BE2C (cell line): ENCODE measurements at regions not wholly inside any gene's neighbourhood (a gene's known extent, or its start where the extent isn't known, plus 50 kb on each side); places are given as distances from the start of the nearest gene placed in this dataset.

Experiments used
- DNase-seq: peaks from one replicate; pipeline ENCODE4 v3.0.0-alpha.2; 2020
- H3K27me3 ChIP-seq: fragments of 250-450 bp; sonication (Bioruptor Pico); 2 replicates; pipeline ENCODE4 v1.5.1; 2020; ENCODE audit warnings: mild to moderate bottlenecking
- H3K36me3 ChIP-seq: fragments of 250-450 bp; sonication (Bioruptor Pico); 2 replicates; pipeline ENCODE4 v1.5.1; 2020; ENCODE audit warnings: mild to moderate bottlenecking
- H3K4me1 ChIP-seq: fragments of 250-450 bp; sonication (Bioruptor Pico); 2 replicates; pipeline ENCODE4 v1.5.1; 2020
- H3K4me3 ChIP-seq: 2 replicates; pipeline ENCODE4 v1.5.1; 2011; ENCODE audit warnings: low read depth, low read length
- H3K9me3 ChIP-seq: fragments of 250-450 bp; sonication (Bioruptor Pico); 2 replicates; pipeline ENCODE4 v1.5.1; 2020
- CTCF ChIP-seq: IDR thresholded peaks from 2 replicates; pipeline ENCODE4 v1.5.1; 2012; ENCODE audit warnings: mild to moderate bottlenecking, low read depth, low read length

DNA sequence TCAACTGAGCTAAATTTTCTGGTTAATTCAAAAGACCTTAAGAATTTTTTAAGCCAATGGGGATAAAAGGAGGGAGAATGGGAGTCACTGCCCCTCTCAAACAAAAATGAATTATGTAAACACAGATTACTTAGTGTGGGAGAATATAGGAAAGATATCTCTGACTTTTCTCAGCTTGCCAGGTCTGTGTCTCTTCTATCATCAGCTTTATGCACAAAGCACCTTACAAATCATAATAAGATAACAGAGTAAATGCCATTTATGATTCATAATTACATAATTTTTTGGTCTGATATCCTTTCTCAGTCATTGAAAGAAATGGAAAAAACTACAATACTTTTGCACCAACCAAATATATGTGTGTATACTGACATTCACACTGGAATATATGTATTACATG is 604.6 kb upstream of the FAM241A start:
- peaks cover 2% of the 10 kb centered on the region; the same call in 1 of the 2 replicates for H3K4me1 ChIP-seq
- no peak for TF ChIP-seq CTCF
- H3K9me3 ChIP-seq, result no peaks in the 10 kb centered on the region
- H3K27me3 ChIP-seq, result no peaks in the 10 kb centered on the region
- DNase-seq, result no peak
- no peak overlapping the region for H3K4me3 ChIP-seq
- no peaks in the 10 kb centered on the region for H3K36me3 ChIP-seq

GRCh38 chr4:111542056-111542455 is 603.2 kb upstream of the FAM241A start:
- Histone ChIP-seq H3K36me3 (no peaks in the 10 kb centered on the region), H3K27me3 (no peaks in the 10 kb centered on the region), H3K4me1 (peaks cover 4% of the 10 kb centered on the region), H3K9me3 (no peaks in the 10 kb centered on the region), H3K4me3 (no peak overlapping the region)
- no peak for TF ChIP-seq CTCF
- DNase-seq, result no peak

GRCh38 chr4:111546881-111547280 is 598.4 kb upstream of the FAM241A start:
- peaks cover 3% of the 10 kb centered on the region; the same call in 1 of the 2 replicates for H3K4me1 ChIP-seq
- no peaks in the 10 kb centered on the region for H3K9me3 ChIP-seq
- no peak overlapping the region for H3K4me3 ChIP-seq
- H3K36me3 ChIP-seq, result no peaks in the 10 kb centered on the region
- no peaks in the 10 kb centered on the region for H3K27me3 ChIP-seq
- no peak for TF ChIP-seq CTCF
- peak; percentile 10 for DNase-seq

GRCh38 chr4:111556141-111556781 is 589.0 kb upstream of the FAM241A start:
- H3K9me3 ChIP-seq, result no peaks in the 10 kb centered on the region
- DNase-seq, result no peak
- no peaks in the 10 kb centered on the region for H3K4me1 ChIP-seq
- no peak for TF ChIP-seq CTCF
- no peak overlapping the region for H3K4me3 ChIP-seq
- no peaks in the 10 kb centered on the region for H3K27me3 ChIP-seq
- H3K36me3 ChIP-seq, result no peaks in the 10 kb centered on the region

DNA sequence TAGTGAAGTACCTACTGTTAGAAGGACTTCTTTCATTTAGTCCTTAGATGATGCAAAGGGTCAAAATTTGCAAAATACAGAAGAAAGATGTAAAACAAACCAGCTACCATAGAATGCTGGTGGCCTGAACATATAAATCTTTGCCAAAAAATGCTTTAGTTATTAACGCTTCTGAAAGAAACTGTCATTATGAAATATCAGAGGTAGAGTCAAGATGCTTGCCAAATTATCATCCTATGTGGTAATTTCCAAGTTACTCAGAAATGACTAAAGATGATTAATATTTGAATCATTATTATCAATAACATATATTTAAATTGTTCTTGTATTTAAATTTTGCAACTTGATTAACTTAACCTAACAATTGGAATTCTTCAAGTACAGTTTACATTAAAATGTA is 588.4 kb upstream of the FAM241A start:
- DNase-seq, result no peak
- H3K4me1 ChIP-seq, result no peaks in the 10 kb centered on the region
- H3K4me3 ChIP-seq, result no peak overlapping the region
- H3K27me3 ChIP-seq, result no peaks in the 10 kb centered on the region
- H3K9me3 ChIP-seq, result no peaks in the 10 kb centered on the region
- no peaks in the 10 kb centered on the region for H3K36me3 ChIP-seq
- no peak for TF ChIP-seq CTCF

GRCh38 chr4:111562826-111563225 is 582.4 kb upstream of the FAM241A start:
- Histone ChIP-seq H3K4me1 (no peaks in the 10 kb centered on the region; the same call in 1 of the 2 replicates), H3K4me3 (no peak overlapping the region), H3K36me3 (no peaks in the 10 kb centered on the region), H3K27me3 (no peaks in the 10 kb centered on the region), H3K9me3 (no peaks in the 10 kb centered on the region; the same call in 1 of the 2 replicates)
- DNase-seq, result no peak
- no peak for TF ChIP-seq CTCF
